NCI-H510A (cell line): ENCODE measurements at regions not wholly inside any gene's neighbourhood (a gene's known extent, or its start where the extent isn't known, plus 50 kb on each side); places are given as distances from the start of the nearest gene placed in this dataset.

Source experiments
- DNase-seq: peaks from one replicate; lab custom pipeline; 2025; lab: John Stamatoyannopoulos, UW

GRCh38 chr3:194995334-194995733 is 275.6 kb downstream of the XXYLT1 start:
- DNase-seq: no peak

GRCh38 chr3:194995922-194996321 is 275.0 kb downstream of the XXYLT1 start:
- DNase-seq: no peak

GRCh38 chr3:194996746-194997145 is 274.2 kb downstream of the XXYLT1 start:
- DNase-seq: no peak

- DNase-seq: no peak
Observed at GRCh38 chr3:194998417-194998816, 272.5 kb downstream of the XXYLT1 start.

GRCh38 chr3:194998948-194999347 is 272.0 kb downstream of the XXYLT1 start:
- no peak for DNase-seq

GRCh38 chr3:194999491-194999890 is 271.5 kb downstream of the XXYLT1 start:
- DNase-seq: no peak

GRCh38 chr3:195001261-195001660 is 269.7 kb downstream of the XXYLT1 start:
- no peak for DNase-seq

GRCh38 chr3:195001961-195002861 is 268.7 kb downstream of the XXYLT1 start:
- DNase-seq: peak; percentile 89

GRCh38 chr3:195003006-195003892 is 267.7 kb downstream of the XXYLT1 start:
- no peak for DNase-seq

GRCh38 chr3:195003893-195004289 is 267.1 kb downstream of the XXYLT1 start:
- no peak for DNase-seq

GRCh38 chr3:195004512-195005250 is 266.3 kb downstream of the XXYLT1 start:
- no peak for DNase-seq

GRCh38 chr3:195005251-195005620 is 265.7 kb downstream of the XXYLT1 start:
- no peak for DNase-seq

- no peak for DNase-seq
Observed at GRCh38 chr3:195005759-195006510, 265.0 kb downstream of the XXYLT1 start.

- no peak for DNase-seq
Observed at GRCh38 chr3:195007151-195007550, 263.8 kb downstream of the XXYLT1 start.

GRCh38 chr3:195007766-195008165 is 263.2 kb downstream of the XXYLT1 start:
- no peak for DNase-seq

GRCh38 chr3:195008816-195009215 is 262.1 kb downstream of the XXYLT1 start:
- no peak for DNase-seq

GRCh38 chr3:195009616-195010015 is 261.3 kb downstream of the XXYLT1 start:
- DNase-seq: no peak

GRCh38 chr3:195010551-195011100 is 260.3 kb downstream of the XXYLT1 start:
- no peak for DNase-seq

- no peak for DNase-seq
Observed at GRCh38 chr3:195011231-195011834, 259.6 kb downstream of the XXYLT1 start.

- DNase-seq: no peak
Observed at GRCh38 chr3:195012100-195012499, 258.9 kb downstream of the XXYLT1 start.

GRCh38 chr3:195012571-195012970 is 258.4 kb downstream of the XXYLT1 start:
- no peak for DNase-seq
